Stomach (tissue), 8 donors: ENCODE measurements at regions not wholly inside any gene's neighbourhood (a gene's known extent, or its start where the extent isn't known, plus 50 kb on each side); places are given as distances from the start of the nearest gene placed in this dataset.

Source experiments
- DNase-seq, 2 donors: peaks; one replicate each; pipeline versions ENCODE4 v3.0.0 to v3.0.0-alpha.2; 2013 to 2019
- H3K27ac ChIP-seq, 5 donors: fragments of 200-600 bp in 4 of 5; sonication (generic) in 4 of 5; one replicate each; pipeline ENCODE4 v1.5.1; 2013 to 2019; ENCODE audit warnings: mild to moderate bottlenecking in 1 of 5, moderate library complexity in 1 of 5
- H3K27me3 ChIP-seq, 3 donors: fragments of 200-600 bp; sonication (generic); one replicate each; pipeline ENCODE4 v1.5.1; 2017 to 2019; ENCODE audit warnings: mixed run types in 1 of 3
- H3K36me3 ChIP-seq, 4 donors: fragments of 200-600 bp; sonication (generic); 1 replicate in 3 of 4; 2 replicates in 1 of 4; pipeline ENCODE4 v1.5.1; 2016 to 2019
- H3K4me1 ChIP-seq, 4 donors: fragments of 200-600 bp; sonication (generic); one replicate each; pipeline ENCODE4 v1.5.1; 2016 to 2019
- H3K4me3 ChIP-seq, 4 donors: fragments of 200-600 bp; sonication (generic) in 3 of 4; one replicate each; pipeline ENCODE4 v1.5.1; 2016 to 2019; ENCODE audit warnings: mild to moderate bottlenecking in 1 of 4
- H3K9me3 ChIP-seq, 4 donors: fragments of 200-600 bp; sonication (generic); one replicate each; pipeline ENCODE4 v1.5.1; 2016 to 2019
- CTCF ChIP-seq, 7 experiments: fragments of 450-650 bp in 4 of 7; fragments of 200-600 bp in 3 of 7; sonication (generic) in 3 of 7; IDR thresholded peaks; one replicate each; pipeline ENCODE4 v1.5.1; 2016 to 2019; ENCODE audit warnings: antibody characterized with exemption in 7 of 7, control low read depth in 2 of 7, mild to moderate bottlenecking in 1 of 7
- EP300 ChIP-seq: sonication (generic); formaldehyde crosslinking; IDR thresholded peaks from one replicate; pipeline ENCODE4 v1.6.1; 2017; ENCODE audit warnings: antibody characterized with exemption
- POLR2A ChIP-seq, 4 donors: fragments of 450-650 bp; IDR thresholded peaks; one replicate each; pipeline ENCODE4 v1.6.1; 2016; ENCODE audit warnings: antibody characterized with exemption in 4 of 4, control low read depth in 2 of 4, mild to moderate bottlenecking in 1 of 4, moderate library complexity in 1 of 4
- POLR2AphosphoS5 ChIP-seq, 3 donors: sonication (generic); formaldehyde crosslinking; IDR thresholded peaks; one replicate each; pipeline ENCODE4 v1.6.1; 2016; ENCODE audit warnings: antibody characterized with exemption in 3 of 3
- WGBS, 5 donors: extraction: QIAGEN DNeasy Blood & Tissue Kit in 3 of 5; methylation state at CpG; one replicate each; pipeline versions ENCODE4 v1.1.5 to v1.1.7; 2013 to 2018; 5-methylcytosine and 5-hydroxymethylcytosine counted together
- intact Hi-C: fragments of 100-400 bp; cut with DNase I; formaldehyde crosslinking; loops from one replicate; pipeline ENCODE4 v1.15.1; 2023; ENCODE audit warnings: low total_unique reads
- donor health status: healthy with polysubstance abuse.
- donor health status: Bipolar disorder and iron deficiency.
- donor health status: healthy.

- H3K27ac ChIP-seq = no peak overlapping the region
- no peaks in the 10 kb centered on the region for H3K36me3 ChIP-seq
- no peaks in the 10 kb centered on the region for H3K27me3 ChIP-seq
- DNase-seq = no peak
- peaks cover 0 to 8% (median 4%) of the 10 kb centered on the region in 4 donors for H3K4me1 ChIP-seq
- H3K9me3 ChIP-seq = no peaks in the 10 kb centered on the region
- WGBS, 5 donors = 71 to 83% (median 80%) methylated on average over 1 of the region's 1 CpG
- intact Hi-C loops = no loop called here
- H3K4me3 ChIP-seq = no peak overlapping the region
- TF ChIP-seq POLR2A (IDR thresholded peaks at IDR 0.05) (no peak), POLR2AphosphoS5 (IDR thresholded peaks at IDR 0.05) (no peak), EP300 (no peak), CTCF (IDR thresholded peaks at IDR 0.05) (no peak)
Observed at GRCh38 chr7:115226410-115226809, 304.5 kb downstream of the MDFIC start.

GRCh38 chr7:115224922-115225321 is 303.0 kb downstream of the MDFIC start:
- Histone ChIP-seq H3K27ac (no peak overlapping the region), H3K27me3 (no peaks in the 10 kb centered on the region), H3K36me3 (no peaks in the 10 kb centered on the region), H3K4me1 (no peaks in the 10 kb centered on the region), H3K4me3 (no peak overlapping the region), H3K9me3 (no peaks in the 10 kb centered on the region)
- WGBS, 5 donors = 83 to 94% (median 88%) methylated on average over 6 of the region's 6 CpGs
- intact Hi-C loops = no loop called here
- TF ChIP-seq POLR2A (IDR thresholded peaks at IDR 0.05) = no peak
- no peak for TF ChIP-seq EP300
- TF ChIP-seq POLR2AphosphoS5 (IDR thresholded peaks at IDR 0.05) = no peak
- no peak for DNase-seq

GRCh38 chr7:115223959-115224358 is 302.1 kb downstream of the MDFIC start:
- Histone ChIP-seq H3K36me3 (no peaks in the 10 kb centered on the region), H3K9me3 (no peaks in the 10 kb centered on the region), H3K27ac (no peak overlapping the region), H3K27me3 (no peaks in the 10 kb centered on the region), H3K4me1 (no peaks in the 10 kb centered on the region), H3K4me3 (no peak overlapping the region)
- intact Hi-C loops = no loop called here
- TF ChIP-seq POLR2A (IDR thresholded peaks at IDR 0.05) (no peak), CTCF (IDR thresholded peaks at IDR 0.05) (no peak), EP300 (no peak), POLR2AphosphoS5 (IDR thresholded peaks at IDR 0.05) (no peak)
- 59 to 74% (median 71%) methylated on average over 1 of the region's 1 CpG for WGBS, 5 donors
- no peak for DNase-seq

GRCh38 chr7:115221456-115221855 is 299.6 kb downstream of the MDFIC start:
- no peaks in the 10 kb centered on the region for H3K36me3 ChIP-seq

GRCh38 chr7:115218076-115218475 is 296.2 kb downstream of the MDFIC start:
- no peaks in the 10 kb centered on the region for H3K4me1 ChIP-seq

More at GRCh38 chr7:115221456-115221855, 299.6 kb downstream of the MDFIC start:
- intact Hi-C loops = no loop called here
- Histone ChIP-seq H3K4me3 (no peak overlapping the region), H3K27ac (no peak overlapping the region), H3K9me3 (no peaks in the 10 kb centered on the region), H3K4me1 (no peaks in the 10 kb centered on the region), H3K27me3 (no peaks in the 10 kb centered on the region)
- no peak for DNase-seq
- TF ChIP-seq POLR2AphosphoS5 (IDR thresholded peaks at IDR 0.05) (no peak), POLR2A (IDR thresholded peaks at IDR 0.05) (no peak)

GRCh38 chr7:115217373-115217772 is 295.5 kb downstream of the MDFIC start:
- intact Hi-C loops = no loop called here
- WGBS, 5 donors = 27 to 85% (median 71%) methylated on average over 1 of the region's 1 CpG

More at GRCh38 chr7:115218076-115218475, 296.2 kb downstream of the MDFIC start:
- Histone ChIP-seq H3K27me3 (no peaks in the 10 kb centered on the region), H3K9me3 (no peaks in the 10 kb centered on the region), H3K36me3 (no peaks in the 10 kb centered on the region), H3K27ac (no peak overlapping the region), H3K4me3 (no peak overlapping the region)
- DNase-seq = no peak
- 89 to 100% (median 98%) methylated on average over 1 of the region's 1 CpG for WGBS, 5 donors
- TF ChIP-seq POLR2AphosphoS5 (IDR thresholded peaks at IDR 0.05) = no peak
- intact Hi-C loops = no loop called here

More at GRCh38 chr7:115217373-115217772, 295.5 kb downstream of the MDFIC start:
- Histone ChIP-seq H3K4me3 (no peak overlapping the region), H3K4me1 (no peaks in the 10 kb centered on the region), H3K9me3 (no peaks in the 10 kb centered on the region), H3K27ac (no peak overlapping the region), H3K27me3 (no peaks in the 10 kb centered on the region), H3K36me3 (no peaks in the 10 kb centered on the region)
- no peak for TF ChIP-seq EP300
- TF ChIP-seq POLR2AphosphoS5 (IDR thresholded peaks at IDR 0.05) = no peak
- no peak for TF ChIP-seq POLR2A (IDR thresholded peaks at IDR 0.05)
- peak in 3 of 7 experiments; percentile 8 to 26 (median 14) for TF ChIP-seq CTCF (IDR thresholded peaks at IDR 0.05)
- peak in 1 of 2 donors; percentile 7 for DNase-seq
